HAP-1 (cell line): ENCODE measurements at regions not wholly inside any gene's neighbourhood (a gene's known extent, or its start where the extent isn't known, plus 50 kb on each side); places are given as distances from the start of the nearest gene placed in this dataset.

Experiments used
- DNase-seq, 2 experiments: peaks; one replicate each; pipeline ENCODE4 v3.0.0-alpha.2; 2016 to 2020; ENCODE audit warnings: low spot score in 2 of 2
- H3K27me3 ChIP-seq: fragments of 250-450 bp; sonication (Bioruptor Pico); 2 replicates; pipeline ENCODE4 v1.5.1; 2020; ENCODE audit warnings: low read depth, mild to moderate bottlenecking, moderate library complexity
- H3K36me3 ChIP-seq: fragments of 250-450 bp; sonication (Bioruptor Pico); replicated peaks from 2 replicates; pipeline ENCODE4 v1.5.1; 2020; ENCODE audit warnings: mild to moderate bottlenecking
- H3K4me1 ChIP-seq: fragments of 250-450 bp; sonication (Bioruptor Pico); 2 replicates; pipeline ENCODE4 v1.5.1; 2020; ENCODE audit warnings: mild to moderate bottlenecking
- H3K4me3 ChIP-seq: fragments of 250-450 bp; sonication (Bioruptor Pico); 2 replicates; pipeline ENCODE4 v1.5.1; 2020; ENCODE audit warnings: mild to moderate bottlenecking, moderate library complexity
- H3K9me3 ChIP-seq: fragments of 250-450 bp; sonication (Bioruptor Pico); 2 replicates; pipeline ENCODE4 v1.5.1; 2020; ENCODE audit warnings: mild to moderate bottlenecking, moderate library complexity
- in situ Hi-C: fragments of 300-500 bp; cut with MboI; formaldehyde crosslinking; loops from 3 replicates; pipeline ENCODE4 v1.14.3; 2020; ENCODE audit warnings: low sequenced_read_pairs, inconsistent platforms, mixed read lengths

DNA sequence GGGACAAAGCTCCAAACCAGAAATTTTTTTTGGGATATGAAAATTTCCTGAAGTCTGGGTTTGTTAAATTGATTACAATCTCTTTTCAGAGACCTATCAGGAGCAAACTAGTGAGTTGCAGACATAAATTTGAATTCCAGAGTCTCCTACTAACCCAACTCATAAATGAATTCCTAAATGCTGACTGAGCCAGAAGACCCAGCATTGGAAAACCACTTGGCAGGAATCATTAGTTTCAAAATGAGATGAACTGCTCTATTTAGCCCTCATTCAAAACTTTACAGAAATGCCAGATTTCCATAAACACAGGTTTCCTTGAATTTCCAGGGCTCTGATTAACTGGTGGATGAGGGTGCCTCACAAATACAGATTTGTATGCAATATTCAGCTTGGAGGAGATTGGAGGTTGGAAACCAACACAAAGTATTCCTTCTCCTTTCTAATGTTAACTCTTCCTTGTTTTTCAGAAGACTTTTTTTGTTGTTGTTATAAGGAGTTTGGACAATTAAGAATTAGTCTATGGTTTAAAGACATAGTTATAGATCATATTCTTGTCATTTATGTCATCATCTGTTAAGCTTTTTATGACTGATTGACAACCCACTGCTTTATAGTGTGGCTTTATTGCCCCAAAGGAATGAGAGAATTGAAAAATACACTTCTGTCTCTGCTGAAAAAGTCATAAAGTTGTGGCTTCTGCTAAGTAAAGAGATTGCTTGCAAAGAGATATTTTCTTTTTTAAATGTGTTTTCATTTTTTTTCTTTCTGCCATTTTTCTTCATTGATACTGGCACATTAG is 222.8 kb downstream of the HLX start:
- Histone ChIP-seq H3K27me3 (no peaks in the 10 kb centered on the region), H3K9me3 (no peaks in the 10 kb centered on the region), H3K4me1 (no peaks in the 10 kb centered on the region), H3K36me3 (no peaks in the 10 kb centered on the region), H3K4me3 (no peak overlapping the region)
- DNase-seq, result no peak
- in situ Hi-C loops, result no loop called here

DNA sequence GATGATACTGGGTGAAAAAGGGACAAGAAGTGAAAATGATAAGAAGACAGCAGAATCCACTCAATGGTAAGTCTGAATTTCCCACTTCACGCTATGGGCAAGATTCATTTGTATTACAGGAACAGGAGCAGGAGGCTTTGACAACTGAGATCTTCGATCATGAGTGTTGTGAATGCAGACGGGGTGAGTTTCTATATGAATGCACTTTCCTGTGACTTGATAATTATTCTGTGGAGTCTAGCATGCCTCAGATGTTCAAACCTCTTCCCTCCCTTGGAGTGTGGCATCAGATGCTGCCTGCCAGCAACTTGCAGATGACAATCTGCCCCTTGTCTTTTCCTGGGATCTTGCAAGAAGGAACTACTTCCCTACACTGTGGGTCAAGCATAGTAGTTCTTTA is 225.4 kb downstream of the HLX start:
- Histone ChIP-seq H3K9me3 (no peaks in the 10 kb centered on the region), H3K4me3 (no peak overlapping the region), H3K36me3 (no peaks in the 10 kb centered on the region), H3K27me3 (no peaks in the 10 kb centered on the region), H3K4me1 (no peaks in the 10 kb centered on the region)
- in situ Hi-C loops, result no loop called here
- no peak for DNase-seq

DNA sequence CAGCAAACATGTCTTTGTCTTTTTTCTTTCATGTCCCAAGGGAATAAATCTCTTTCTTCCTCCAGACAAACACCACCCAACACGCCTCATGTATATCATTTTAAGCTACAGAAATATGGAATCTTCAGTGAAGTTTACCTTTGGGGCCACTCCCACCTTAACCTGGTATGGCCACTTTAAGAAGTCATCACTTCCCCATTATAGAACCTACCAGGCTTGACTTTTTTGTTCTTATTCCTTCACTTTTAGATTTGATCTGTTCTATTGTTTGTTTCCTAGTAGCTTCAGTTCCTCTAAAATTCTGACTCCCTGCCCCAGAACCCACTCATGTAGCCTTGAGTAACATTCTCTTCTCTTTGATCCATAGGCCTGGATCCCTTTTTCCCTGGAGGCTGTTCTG is 226.3 kb downstream of the HLX start:
- in situ Hi-C loops, result no loop called here
- DNase-seq, result no peak
- no peaks in the 10 kb centered on the region for H3K9me3 ChIP-seq
- H3K4me1 ChIP-seq, result no peaks in the 10 kb centered on the region
- H3K4me3 ChIP-seq, result no peak overlapping the region
- H3K27me3 ChIP-seq, result no peaks in the 10 kb centered on the region
- H3K36me3 ChIP-seq, result no peaks in the 10 kb centered on the region

DNA sequence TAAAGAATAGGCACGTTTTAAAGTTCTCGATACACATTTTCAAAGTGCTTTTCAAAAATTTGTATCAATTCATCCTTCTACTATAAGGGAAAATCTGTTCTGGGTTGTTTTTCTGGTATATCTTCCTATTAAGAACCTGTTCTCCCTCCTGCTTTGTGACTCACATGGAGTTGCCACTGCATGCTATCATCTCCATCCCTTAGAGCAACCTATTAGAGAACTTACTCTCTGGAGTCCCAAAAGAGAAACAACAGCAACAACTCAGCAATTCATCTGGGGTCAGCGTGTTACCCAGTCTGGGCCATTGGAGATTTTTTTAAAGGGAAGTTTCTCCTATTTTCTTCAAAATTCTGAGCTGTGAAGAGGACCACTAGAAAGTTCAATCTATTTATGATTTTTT is 227.4 kb downstream of the HLX start:
- no peaks in the 10 kb centered on the region for H3K27me3 ChIP-seq
- in situ Hi-C loops, result no loop called here
- no peak for DNase-seq
- no peaks in the 10 kb centered on the region for H3K4me1 ChIP-seq
- H3K36me3 ChIP-seq, result no peaks in the 10 kb centered on the region
- no peaks in the 10 kb centered on the region for H3K9me3 ChIP-seq
- no peak overlapping the region for H3K4me3 ChIP-seq

DNA sequence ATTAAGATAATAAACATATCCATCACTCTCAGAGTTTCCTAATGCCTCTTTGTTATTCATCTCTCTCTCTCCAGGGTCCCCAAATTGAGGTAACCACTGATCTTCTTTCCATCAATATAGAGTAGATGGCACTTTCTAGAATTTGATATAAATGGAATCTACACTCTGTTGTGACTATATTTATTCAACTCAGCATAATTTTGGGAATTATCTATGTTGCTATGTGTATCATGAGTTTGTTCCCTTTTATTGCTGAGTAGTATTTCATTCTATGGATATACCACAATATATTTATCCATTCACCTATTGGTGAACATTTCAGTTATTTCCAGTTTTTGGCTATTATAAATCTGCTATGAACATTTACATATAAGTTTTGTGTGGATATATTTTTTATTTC is 230.7 kb downstream of the HLX start:
- no peaks in the 10 kb centered on the region for H3K27me3 ChIP-seq
- no peaks in the 10 kb centered on the region for H3K36me3 ChIP-seq
- H3K4me1 ChIP-seq, result no peaks in the 10 kb centered on the region
- in situ Hi-C loops, result no loop called here
- H3K4me3 ChIP-seq, result no peak overlapping the region
- no peak for DNase-seq
- no peaks in the 10 kb centered on the region for H3K9me3 ChIP-seq

DNA sequence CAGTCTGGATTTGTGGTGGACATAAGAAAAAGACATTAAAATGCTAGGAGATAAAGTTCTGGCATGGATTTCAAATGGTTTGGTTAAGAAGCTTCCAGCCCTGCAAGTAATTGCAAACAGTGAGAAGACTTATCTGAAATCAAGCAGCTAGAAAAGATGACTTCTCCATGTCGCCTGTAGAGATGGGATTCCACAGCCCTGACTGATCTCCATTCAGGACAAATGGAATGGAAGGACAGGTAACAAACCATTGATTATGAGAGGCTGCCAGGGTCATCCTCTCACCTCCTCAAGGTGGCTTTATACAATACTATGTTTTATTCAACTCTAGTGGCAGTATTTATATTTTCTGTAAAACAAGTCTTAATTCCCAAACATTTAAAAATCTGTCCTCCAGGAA is 237.9 kb downstream of the HLX start:
- in situ Hi-C loops, result no loop called here

DNA sequence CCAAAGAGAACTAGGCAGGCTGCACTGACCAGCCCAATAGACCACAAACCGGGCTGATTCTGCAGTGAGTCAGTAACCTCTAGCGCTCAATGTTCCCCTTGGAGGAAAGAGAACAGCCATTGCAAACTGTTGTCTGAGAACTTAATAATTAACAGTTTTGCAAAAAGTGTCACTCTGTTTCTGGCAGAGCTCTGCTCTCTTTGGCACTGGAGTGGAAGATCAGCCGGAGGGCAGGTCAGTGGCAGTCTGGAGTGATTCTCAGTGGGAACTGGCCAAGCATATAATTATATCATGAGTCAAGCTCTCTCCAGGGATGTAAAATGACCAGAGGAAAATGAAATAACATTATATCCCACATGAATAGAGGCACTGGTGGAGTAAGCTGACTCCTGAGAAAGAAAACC is 238.3 kb downstream of the HLX start:
- Histone ChIP-seq H3K4me3 (no peak overlapping the region), H3K9me3 (no peaks in the 10 kb centered on the region), H3K27me3 (no peaks in the 10 kb centered on the region), H3K36me3 (no peaks in the 10 kb centered on the region), H3K4me1 (no peaks in the 10 kb centered on the region)
- in situ Hi-C loops, result no loop called here
- no peak for DNase-seq

More for the DNA sequence above, 237.9 kb downstream of the HLX start:
- Histone ChIP-seq H3K36me3 (no peaks in the 10 kb centered on the region), H3K9me3 (no peaks in the 10 kb centered on the region), H3K4me3 (no peak overlapping the region), H3K27me3 (no peaks in the 10 kb centered on the region), H3K4me1 (no peaks in the 10 kb centered on the region)
- no peak for DNase-seq

DNA sequence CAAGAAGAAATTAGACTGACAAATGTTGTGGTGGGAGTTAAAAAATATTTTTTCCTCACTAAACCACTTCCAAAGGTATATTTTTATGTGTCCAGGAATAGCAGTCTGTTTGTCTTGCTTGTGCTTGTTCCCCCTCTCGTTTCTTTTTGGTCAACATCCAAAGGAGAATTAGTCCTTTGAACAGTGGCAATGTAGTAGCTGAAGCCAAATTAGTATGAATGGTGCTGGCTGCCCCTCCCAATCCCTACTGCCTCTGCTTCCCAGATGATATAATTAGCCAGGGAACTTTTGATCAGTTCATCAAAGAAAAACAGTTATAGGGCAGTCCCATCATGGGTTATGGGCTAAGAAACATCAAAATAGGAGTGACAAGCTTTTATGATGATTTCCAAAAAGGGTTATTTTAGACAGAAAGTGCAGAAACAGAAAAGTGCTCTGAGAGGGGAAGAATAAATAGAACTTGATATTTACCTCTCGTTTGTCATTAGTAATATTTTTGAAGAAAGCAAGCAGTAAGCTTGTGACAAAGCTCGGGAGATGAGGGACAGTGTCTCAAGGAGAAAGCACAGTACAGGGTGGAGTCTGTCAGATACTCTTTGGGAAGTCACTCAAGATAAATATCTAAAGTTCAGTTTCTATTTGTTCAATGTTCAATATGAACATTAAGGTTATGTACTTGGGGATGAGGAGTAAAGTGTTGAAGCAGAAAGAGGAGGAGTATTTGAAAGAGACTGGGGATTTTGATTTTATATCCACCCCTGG is 239.1 kb downstream of the HLX start:
- DNase-seq, result no peak
- no peaks in the 10 kb centered on the region for H3K4me1 ChIP-seq
- H3K9me3 ChIP-seq, result no peaks in the 10 kb centered on the region
- in situ Hi-C loops, result no loop called here
- H3K4me3 ChIP-seq, result no peak overlapping the region
- H3K27me3 ChIP-seq, result no peaks in the 10 kb centered on the region
- no peaks in the 10 kb centered on the region for H3K36me3 ChIP-seq

DNA sequence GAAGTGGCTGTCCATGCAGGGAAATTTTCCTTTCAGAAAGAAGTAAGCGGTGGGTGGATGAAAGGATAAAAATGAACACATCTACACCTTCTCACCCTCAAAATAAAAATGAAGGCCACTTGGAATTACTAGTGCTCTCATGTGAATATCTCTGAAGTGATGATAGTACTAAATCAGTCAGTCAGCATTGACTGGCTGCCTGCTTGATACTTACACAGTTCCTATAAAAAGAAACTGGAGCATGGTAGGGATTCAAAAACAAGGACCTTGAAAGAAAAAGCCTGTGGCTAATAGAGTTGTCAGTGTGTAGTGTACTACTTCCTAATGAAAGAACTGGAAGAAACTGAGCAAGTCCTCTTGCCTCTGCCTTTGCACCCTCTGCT is 239.7 kb downstream of the HLX start:
- no peaks in the 10 kb centered on the region for H3K27me3 ChIP-seq
- DNase-seq, result no peak
- no peaks in the 10 kb centered on the region for H3K4me1 ChIP-seq
- in situ Hi-C loops, result no loop called here
- no peaks in the 10 kb centered on the region for H3K9me3 ChIP-seq
- H3K36me3 ChIP-seq, result no peaks in the 10 kb centered on the region
- H3K4me3 ChIP-seq, result no peak overlapping the region

DNA sequence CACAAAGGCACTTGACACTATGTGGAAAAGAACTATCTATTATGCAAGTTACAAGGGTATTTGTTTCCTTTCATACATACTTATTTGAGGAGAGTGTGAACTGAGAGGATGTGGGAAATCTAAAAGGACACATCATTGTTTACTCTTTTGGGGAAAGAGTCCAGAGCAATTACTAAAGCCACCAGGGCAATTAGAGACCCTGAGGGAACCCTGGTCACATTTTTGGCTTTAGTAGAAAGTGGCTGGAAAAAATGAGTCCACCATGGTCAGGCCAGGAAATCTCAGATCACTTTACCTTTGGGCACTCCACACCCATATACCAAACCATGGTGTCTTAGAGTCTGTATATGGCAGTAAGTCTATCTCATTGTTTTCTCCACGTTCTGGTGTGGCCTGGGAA is 243.3 kb downstream of the HLX start:
- in situ Hi-C loops, result no loop called here
- Histone ChIP-seq H3K36me3 (no peaks in the 10 kb centered on the region), H3K27me3 (no peaks in the 10 kb centered on the region), H3K4me1 (no peaks in the 10 kb centered on the region), H3K9me3 (no peaks in the 10 kb centered on the region), H3K4me3 (no peak overlapping the region)
- no peak for DNase-seq

DNA sequence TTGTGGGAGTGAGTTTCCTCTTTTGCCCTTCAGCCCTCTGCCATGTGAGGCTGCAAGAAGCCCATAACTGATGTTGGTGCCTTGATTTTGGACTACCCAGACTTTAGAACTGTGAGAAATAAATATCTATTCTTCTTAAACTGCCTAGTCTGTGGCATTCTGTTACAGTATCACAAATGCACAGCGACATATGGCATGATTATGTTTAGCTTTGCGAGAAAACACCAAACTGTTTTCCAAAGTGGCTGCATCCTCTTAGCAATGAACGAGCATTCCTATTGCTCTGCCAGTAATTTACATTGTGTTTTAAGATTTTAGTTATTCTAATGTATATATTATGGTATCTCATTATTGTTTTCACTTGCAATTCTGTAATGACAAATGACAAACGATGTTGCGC is 246.7 kb downstream of the HLX start:
- no peaks in the 10 kb centered on the region for H3K4me1 ChIP-seq
- H3K36me3 ChIP-seq, result no peaks in the 10 kb centered on the region
- no peak for DNase-seq
- in situ Hi-C loops, result no loop called here
- H3K4me3 ChIP-seq, result no peak overlapping the region
- no peaks in the 10 kb centered on the region for H3K9me3 ChIP-seq
- no peaks in the 10 kb centered on the region for H3K27me3 ChIP-seq

DNA sequence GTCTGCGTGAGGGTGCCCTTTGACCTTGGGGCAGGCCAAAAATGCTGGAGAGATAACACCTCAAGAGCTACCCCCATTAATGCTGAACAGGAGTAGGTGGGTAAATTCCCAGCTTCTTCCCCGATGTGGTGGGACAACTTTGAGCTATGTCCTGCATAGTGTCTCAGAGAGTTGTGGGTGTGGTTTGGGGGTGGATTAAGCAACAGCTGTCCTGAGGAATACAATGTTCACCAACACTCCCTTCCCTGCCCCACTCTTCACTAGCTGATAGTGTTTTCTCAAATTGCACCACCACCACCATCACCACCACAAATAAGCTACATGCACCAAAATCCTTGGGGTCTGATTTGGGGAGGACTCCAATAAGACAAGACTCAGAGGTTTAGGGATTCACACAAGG is 258.4 kb downstream of the HLX start:
- no peak for DNase-seq

DNA sequence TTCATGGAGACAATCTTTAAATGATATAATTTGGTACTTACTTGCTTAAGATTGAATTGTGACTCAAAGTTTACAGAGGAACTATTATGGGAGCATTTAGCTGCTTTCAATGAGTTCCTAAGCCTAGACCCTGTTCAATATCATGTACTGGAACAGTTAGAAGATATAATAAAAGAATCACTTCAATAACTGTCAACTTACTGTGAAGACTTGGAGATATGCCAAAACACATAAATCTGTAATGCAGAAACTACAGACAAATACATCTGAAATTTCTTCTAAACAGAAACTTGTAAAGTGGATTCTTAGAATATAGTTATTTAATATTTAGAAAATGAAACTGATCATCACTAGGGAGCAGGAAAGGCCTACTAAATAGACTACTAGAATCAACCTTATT is 259.3 kb downstream of the HLX start:
- in situ Hi-C loops, result no loop called here
- no peaks in the 10 kb centered on the region for H3K27me3 ChIP-seq
- H3K4me1 ChIP-seq, result no peaks in the 10 kb centered on the region
- no peaks in the 10 kb centered on the region for H3K9me3 ChIP-seq
- H3K36me3 ChIP-seq, result no peaks in the 10 kb centered on the region
- H3K4me3 ChIP-seq, result no peak overlapping the region
- no peak for DNase-seq

More for the DNA sequence above, 258.4 kb downstream of the HLX start:
- in situ Hi-C loops, result no loop called here
- Histone ChIP-seq H3K36me3 (no peaks in the 10 kb centered on the region), H3K27me3 (no peaks in the 10 kb centered on the region), H3K4me3 (no peak overlapping the region), H3K4me1 (no peaks in the 10 kb centered on the region), H3K9me3 (no peaks in the 10 kb centered on the region)

DNA sequence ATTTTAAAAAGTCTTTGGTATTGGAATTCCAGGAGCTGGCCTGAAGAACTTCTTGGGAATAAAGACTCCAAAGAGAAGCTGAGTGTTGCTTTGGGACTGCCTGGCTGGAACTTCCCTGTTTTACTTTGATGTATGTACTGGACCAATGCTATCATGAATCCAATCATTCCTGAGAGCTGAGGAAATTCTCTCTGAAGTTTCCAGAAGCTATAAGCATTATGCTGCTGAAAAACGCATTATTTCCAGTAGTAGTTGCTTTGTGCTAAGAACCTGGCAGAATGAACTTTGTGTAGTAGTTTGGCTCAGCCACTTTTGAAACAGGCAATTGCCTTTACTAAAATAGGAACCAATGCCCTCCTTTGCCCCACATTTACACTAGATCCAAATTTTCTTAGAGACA is 260.7 kb downstream of the HLX start:
- Histone ChIP-seq H3K9me3 (no peaks in the 10 kb centered on the region), H3K27me3 (no peaks in the 10 kb centered on the region), H3K36me3 (no peaks in the 10 kb centered on the region), H3K4me1 (no peaks in the 10 kb centered on the region), H3K4me3 (no peak overlapping the region)
- in situ Hi-C loops, result no loop called here
- DNase-seq, result no peak
